GM21526 (cell line): ENCODE measurements at regions not wholly inside any gene's neighbourhood (a gene's known extent, or its start where the extent isn't known, plus 50 kb on each side); places are given as distances from the start of the nearest gene placed in this dataset.
"Not testable (repeated sequence)": the region's sequence is repeated elsewhere in the genome, so short reads cannot be mapped to it uniquely, and the experiment has no call there.

ENCODE experiments used
- ATAC-seq: cut with Tn5 transposase; IDR thresholded peaks from one replicate; pipeline ENCODE4 v1.9.1; 2021; ENCODE audit warnings: moderate library complexity; ENCODE audit not compliant: unreplicated experiment, low FRiP score

- no peak for ATAC-seq
These were observed 903.0 kb upstream of the DDX18 start for GRCh38 chr2:116911540-116911939.

- ATAC-seq = no peak
These were observed 898.8 kb upstream of the DDX18 start for GRCh38 chr2:116915673-116916072.

GRCh38 chr2:116917196-116917595 lies 897.3 kb upstream of the DDX18 start:
- ATAC-seq = no peak

- ATAC-seq = no peak
These were observed 895.9 kb upstream of the DDX18 start for GRCh38 chr2:116918574-116918973.

GRCh38 chr2:116922414-116922813 lies 892.1 kb upstream of the DDX18 start:
- ATAC-seq = no peak

GRCh38 chr2:116924509-116924908 lies 890.0 kb upstream of the DDX18 start:
- no peak for ATAC-seq

- ATAC-seq = no peak
These were observed 879.2 kb upstream of the DDX18 start for GRCh38 chr2:116935097-116935814.

GRCh38 chr2:116948258-116948657 lies 866.2 kb upstream of the DDX18 start:
- no peak for ATAC-seq

- ATAC-seq = no peak
These were observed 865.2 kb upstream of the DDX18 start for GRCh38 chr2:116949249-116949648.

- ATAC-seq = no peak
These were observed 862.2 kb upstream of the DDX18 start for GRCh38 chr2:116952254-116952653.

GRCh38 chr2:116955646-116956045 lies 858.8 kb upstream of the DDX18 start:
- ATAC-seq = no peak

- ATAC-seq = no peak
These were observed 838.9 kb upstream of the DDX18 start for GRCh38 chr2:116975608-116976007.

GRCh38 chr2:116979916-116980764 lies 834.4 kb upstream of the DDX18 start:
- no peak for ATAC-seq

- no peak for ATAC-seq
These were observed 827.0 kb upstream of the DDX18 start for GRCh38 chr2:116987447-116987846.

- no peak for ATAC-seq
These were observed 826.2 kb upstream of the DDX18 start for GRCh38 chr2:116988303-116988702.

- no peak for ATAC-seq
These were observed 795.1 kb upstream of the DDX18 start for GRCh38 chr2:117019357-117019756.

- ATAC-seq = no peak
These were observed 786.8 kb upstream of the DDX18 start for GRCh38 chr2:117027646-117028045.

- not testable (repeated sequence) for ATAC-seq
These were observed 785.8 kb upstream of the DDX18 start for GRCh38 chr2:117028708-117029107.

GRCh38 chr2:117055499-117056375 lies 758.8 kb upstream of the DDX18 start:
- ATAC-seq = no peak

GRCh38 chr2:117056376-117056748 lies 758.1 kb upstream of the DDX18 start:
- no peak for ATAC-seq

- no peak for ATAC-seq
These were observed 757.5 kb upstream of the DDX18 start for GRCh38 chr2:117057016-117057415.
